Transverse colon (tissue), 3 donors: ENCODE measurements at regions not wholly inside any gene's neighbourhood (a gene's known extent, or its start where the extent isn't known, plus 50 kb on each side); places are given as distances from the start of the nearest gene placed in this dataset.

Experiments
- POLR2A ChIP-seq: fragments of 450-650 bp; IDR thresholded peaks from one replicate; pipeline ENCODE4 v1.6.1; 2016; ENCODE audit warnings: antibody characterized with exemption, mild to moderate bottlenecking, moderate library complexity
- TF ChIP-seq, protein P1 (sequence below), 5 experiments: fragments of 200-600 bp in 3 of 5; fragments of 450-650 bp in 2 of 5; sonication (generic) in 3 of 5; IDR thresholded peaks; 1 replicate in 2 of 5; 2 replicates in 3 of 5; pipeline ENCODE4 v1.5.1; 2016 to 2017; ENCODE audit warnings: antibody characterized with exemption in 5 of 5, inconsistent platforms in 3 of 5, mild to moderate bottlenecking in 2 of 5, moderate library complexity in 1 of 5

DNA sequence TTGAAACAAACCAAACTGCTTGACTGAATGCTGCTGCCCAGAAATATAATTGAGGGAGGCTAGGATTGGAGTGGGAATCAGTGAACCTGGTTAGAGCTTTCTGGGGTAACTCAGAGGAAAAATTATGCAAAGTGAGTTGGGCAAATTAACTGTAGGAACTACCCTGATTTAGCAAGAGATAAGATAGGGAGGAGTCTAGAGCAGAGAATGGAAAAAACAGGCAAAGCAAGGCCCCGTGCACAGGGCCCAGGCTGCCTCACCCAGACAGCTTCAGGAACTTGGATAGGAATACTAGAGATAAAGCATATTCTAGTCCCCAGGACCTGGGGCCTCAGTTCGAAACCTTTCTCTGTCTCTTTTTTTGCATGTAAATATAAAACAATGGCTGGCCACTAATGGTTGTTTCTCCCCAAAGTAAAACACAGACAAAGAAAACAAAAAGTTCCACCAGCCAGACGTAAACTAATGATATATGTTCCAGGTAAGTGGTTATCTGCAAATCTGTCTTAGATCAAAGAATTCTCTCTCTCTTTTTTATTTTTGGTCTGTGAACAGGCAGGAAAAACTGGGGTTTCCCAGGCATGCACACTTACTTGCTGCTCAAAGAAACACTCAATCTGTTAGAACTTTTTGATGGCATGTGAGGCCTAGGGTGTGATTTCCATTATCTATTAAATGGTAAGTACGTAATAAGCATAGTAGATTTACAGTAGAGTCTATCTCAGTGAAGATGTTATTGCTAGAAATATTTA lies 168.1 kb upstream of the MAP3K1 start:
- TF ChIP-seq, protein P1, sequence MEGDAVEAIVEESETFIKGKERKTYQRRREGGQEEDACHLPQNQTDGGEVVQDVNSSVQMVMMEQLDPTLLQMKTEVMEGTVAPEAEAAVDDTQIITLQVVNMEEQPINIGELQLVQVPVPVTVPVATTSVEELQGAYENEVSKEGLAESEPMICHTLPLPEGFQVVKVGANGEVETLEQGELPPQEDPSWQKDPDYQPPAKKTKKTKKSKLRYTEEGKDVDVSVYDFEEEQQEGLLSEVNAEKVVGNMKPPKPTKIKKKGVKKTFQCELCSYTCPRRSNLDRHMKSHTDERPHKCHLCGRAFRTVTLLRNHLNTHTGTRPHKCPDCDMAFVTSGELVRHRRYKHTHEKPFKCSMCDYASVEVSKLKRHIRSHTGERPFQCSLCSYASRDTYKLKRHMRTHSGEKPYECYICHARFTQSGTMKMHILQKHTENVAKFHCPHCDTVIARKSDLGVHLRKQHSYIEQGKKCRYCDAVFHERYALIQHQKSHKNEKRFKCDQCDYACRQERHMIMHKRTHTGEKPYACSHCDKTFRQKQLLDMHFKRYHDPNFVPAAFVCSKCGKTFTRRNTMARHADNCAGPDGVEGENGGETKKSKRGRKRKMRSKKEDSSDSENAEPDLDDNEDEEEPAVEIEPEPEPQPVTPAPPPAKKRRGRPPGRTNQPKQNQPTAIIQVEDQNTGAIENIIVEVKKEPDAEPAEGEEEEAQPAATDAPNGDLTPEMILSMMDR (IDR thresholded peaks at IDR 0.05) = no peak
- TF ChIP-seq POLR2A = no peak
